GM21515 (cell line): ENCODE measurements at regions not wholly inside any gene's neighbourhood (a gene's known extent, or its start where the extent isn't known, plus 50 kb on each side); places are given as distances from the start of the nearest gene placed in this dataset.

Experiments
- ATAC-seq: cut with Tn5 transposase; IDR thresholded peaks from one replicate; pipeline ENCODE4 v1.9.1; 2021; ENCODE audit not compliant: unreplicated experiment

DNA sequence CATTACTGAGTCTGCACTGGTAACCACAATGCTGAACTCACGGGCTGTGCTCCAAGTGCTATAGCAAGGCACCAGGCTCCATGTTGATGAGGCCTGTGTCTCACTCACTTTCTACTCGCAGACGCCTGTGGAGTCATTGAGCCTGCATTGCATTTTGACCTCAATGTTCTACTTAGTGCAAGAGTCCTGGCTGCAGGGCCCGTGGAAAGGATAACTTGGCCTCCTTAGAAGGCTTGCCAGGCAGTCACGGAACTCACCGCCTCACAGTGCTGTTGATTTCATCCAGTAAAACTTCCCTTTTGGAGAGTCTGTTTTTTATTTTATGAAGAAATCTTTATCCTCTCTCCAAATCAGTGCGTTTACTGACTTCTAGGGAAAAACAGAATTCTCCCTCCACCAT, 290.4 kb downstream of the RNF144A start:
- ATAC-seq = no peak

DNA sequence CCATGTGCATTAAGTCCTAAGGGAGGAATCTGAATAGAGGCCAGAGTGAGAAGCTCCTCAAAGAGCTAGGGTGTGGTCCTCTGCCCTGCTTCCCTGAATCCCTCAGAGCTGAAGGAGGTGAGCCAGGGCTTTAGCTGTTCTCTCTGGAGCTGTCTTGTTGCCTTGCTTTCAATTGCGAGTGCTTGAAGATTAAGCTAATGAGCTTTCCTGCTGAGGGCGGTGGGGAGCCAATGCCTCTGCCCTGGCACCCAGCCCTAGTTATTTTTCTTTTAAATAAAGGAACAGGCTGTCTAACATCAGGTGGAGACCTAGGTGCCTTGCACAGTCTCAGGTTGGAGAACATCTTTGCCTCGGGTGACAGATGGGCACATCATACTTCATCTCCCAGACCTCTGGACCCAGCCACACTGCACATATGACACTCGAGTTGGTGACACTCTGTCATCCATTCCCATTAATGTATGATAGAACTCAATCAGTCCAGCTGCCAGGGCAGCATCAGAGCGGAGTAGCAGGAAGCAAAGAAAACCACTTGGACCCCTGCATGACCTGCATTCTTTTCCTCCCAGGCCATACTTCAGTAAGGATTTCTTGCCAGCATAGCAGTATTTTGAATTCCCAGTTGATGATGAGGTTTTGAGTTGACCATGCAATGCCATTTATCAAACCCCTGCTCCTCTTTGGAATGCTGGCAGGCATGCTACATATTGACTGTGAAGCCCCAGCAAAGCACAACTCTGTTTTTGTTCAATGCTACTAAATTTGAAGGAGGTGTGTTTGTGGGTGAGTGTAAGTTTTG, 292.7 kb downstream of the RNF144A start:
- no peak for ATAC-seq

DNA sequence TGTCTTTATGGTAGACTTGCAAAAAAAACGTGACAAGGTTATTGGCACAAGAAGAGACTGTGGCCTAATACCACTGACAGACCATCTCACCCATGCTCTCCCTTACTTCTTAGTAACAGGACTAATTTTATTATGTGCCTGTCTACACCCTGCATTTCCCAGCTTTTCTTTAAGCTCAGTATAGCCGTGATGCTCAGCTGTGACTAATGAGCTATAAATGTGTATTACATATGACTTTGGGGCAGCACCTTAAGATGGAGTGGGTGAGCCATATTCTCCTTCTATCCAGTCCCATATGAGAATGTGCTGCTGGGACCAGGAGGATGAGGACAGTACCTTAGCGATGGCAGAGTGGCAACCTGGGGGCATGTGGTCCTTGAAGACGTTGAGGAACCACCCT, 293.5 kb downstream of the RNF144A start:
- ATAC-seq = no peak

DNA sequence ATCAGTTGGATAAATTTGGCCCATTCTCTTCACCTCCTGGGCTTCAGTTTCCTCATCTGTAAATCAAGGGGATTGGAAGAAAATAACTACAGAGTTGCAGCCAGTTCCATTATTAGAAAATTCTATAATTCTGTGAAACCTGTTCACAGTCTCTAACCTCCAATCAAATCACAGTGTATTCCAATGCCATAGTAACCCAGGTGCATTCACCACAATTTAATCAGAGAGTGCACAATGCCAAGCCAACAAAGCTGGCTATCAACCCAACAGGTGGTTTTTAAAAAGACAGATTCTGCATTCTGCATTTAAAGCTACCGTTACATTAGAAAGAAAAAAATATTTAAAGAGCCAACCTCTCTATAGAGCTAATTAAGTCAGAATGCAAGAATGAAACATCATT, 308.6 kb downstream of the RNF144A start:
- no peak for ATAC-seq

DNA sequence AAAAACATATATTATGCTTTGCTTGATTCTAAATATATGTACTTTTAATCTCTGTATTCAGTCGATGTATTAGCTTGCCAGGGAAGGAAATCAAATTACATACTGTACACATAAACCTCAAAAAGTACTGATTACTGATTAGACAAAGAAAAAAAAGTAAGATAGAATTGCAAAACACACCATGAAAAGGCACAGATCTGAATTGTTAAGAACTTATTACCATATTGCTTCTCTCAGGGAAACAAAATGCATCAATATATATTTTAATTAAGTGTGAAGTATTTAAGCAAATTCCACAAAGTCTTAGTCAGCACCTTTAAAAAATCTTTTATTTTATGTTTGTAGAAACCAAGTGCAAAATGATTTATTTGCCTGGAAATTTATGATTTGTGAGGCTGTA, 309.3 kb downstream of the RNF144A start:
- no peak for ATAC-seq

DNA sequence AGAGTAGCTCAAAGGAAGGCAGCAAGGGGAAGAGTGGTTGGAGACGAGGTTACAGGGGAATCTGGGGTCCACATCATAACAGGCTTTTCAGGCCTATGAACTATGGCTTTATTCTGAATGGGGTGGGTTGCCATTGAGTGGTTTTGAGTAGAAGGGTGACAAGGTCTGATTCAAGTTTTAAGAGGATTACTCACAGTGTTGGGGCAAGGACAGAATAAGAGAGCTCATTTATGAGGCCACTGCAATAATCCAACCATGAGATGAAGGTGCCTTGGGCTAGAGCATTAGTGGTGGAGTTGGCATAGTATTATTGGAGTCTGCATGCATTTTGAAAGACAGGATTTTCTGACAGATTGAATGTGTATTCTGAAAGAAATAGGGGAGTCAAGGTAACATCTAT, 315.9 kb downstream of the RNF144A start:
- no peak for ATAC-seq

DNA sequence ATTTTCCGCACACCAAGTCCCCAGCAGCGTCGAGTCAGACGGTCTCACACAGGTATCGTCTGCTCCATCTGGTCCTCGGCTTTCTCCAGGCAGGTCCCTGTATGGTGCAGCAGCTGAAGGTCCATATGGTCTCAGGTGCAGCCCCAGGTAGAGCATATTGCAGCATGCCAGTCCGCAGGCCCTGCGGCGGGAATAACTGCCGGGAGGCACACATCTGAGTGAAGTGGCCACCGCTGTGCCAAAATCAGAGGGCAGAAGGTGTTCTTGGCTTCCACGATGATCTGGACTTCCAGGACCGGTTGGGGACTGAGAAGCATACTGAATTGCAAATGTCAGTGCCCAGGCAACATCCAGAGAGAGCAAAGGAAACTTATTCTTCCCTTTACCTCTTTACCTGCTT, 320.3 kb downstream of the RNF144A start:
- no peak for ATAC-seq

DNA sequence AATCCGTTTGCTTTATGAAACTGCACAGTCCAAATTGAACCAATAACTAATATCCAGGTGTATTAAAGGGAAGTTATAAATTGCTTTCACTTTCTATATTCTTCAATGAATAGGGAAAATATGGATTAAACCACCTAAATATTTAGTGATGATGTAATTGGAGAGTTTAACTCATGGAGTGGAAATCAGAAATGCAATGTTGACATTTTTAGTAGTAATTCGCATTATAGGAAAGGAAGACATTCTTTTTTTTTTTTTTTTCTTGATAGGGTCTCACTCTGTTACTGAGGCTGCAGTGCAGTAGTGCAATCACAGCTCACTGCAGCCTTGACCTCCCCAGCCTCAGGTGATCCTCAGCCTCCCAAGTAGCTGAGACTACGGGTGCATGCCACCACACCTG, 321.9 kb downstream of the RNF144A start:
- ATAC-seq = no peak

DNA sequence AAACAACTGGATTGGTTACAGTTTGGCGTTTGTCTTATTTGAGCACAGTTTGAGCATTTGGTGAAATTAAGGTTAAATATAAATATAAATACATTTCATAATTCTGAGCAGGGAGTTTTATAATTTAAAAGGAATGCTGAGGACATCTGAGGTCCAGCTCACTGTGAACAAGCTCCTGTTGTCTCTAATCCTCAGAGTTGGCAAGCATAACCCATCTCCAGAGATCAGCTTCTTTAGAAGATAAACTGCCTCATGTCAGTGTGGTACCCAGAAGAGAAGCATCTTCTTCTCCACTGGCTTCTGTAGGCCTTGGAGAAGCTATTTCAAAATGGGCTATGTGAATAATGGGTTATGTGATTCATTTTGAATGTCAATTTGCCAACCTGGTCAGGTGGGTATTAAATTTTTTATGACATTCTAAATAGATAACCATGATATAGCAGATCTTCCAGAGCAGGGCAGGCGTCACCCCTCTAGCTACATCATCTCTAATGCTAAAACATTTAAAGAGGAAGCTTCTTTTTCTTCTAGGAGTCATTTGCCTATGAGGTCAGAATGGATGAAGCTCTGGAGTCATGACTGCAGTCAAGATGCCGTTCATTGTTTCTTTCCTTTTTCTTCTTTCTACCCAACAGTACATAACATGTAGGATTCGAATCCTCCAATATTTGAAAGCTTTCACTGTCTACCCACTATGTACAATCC, 324.0 kb downstream of the RNF144A start:
- ATAC-seq = no peak

DNA sequence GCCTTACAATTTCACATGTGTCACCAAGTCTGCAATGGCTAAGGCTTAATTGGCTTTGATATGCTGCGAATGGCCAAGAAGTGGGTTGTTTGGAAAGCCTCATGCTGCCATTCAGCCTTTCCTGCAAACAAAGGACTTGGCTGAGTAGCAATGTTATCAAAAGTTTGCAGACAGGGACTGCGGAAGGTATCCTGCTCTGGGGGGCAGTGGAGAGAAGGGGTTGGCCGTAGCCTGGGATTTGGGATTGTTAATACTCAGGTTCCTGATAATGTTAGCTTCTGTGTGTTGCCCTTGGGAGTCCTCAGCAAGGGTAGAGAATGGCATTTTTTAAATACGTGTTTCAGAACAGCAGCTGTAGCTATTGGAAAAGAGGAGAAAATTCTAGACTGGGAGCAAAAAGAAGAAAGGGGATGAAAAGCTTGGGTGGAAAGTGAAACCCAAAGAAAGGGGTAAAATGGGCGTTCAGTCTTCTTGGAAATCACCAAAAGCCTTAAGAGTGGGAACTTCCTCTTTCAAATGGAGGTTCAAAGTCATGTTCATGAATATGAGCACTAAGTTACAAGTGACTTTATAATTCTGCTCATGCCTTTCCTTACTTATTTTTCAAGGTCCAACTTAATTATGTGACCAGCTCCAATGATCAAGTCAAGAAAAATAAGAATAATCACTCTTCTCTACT, 325.1 kb downstream of the RNF144A start:
- no peak for ATAC-seq

DNA sequence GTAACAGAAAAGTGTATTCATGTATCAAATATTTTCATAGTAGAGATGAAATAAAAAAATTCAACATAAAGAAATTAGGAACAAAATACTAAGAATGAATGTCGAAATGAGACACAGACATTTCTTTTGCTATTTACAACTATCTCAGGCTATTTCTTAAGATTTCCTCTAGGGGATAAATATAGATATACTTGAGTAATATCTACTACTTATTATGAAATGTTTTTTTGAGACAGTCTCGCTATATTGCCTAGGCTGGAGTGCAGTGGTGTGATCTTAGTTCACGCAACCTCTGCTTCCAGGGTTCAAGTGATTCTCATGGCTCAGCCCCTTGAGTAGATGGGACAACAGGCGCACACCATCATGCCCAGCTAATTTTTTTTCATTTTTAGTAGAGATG, 326.1 kb downstream of the RNF144A start:
- ATAC-seq = no peak

DNA sequence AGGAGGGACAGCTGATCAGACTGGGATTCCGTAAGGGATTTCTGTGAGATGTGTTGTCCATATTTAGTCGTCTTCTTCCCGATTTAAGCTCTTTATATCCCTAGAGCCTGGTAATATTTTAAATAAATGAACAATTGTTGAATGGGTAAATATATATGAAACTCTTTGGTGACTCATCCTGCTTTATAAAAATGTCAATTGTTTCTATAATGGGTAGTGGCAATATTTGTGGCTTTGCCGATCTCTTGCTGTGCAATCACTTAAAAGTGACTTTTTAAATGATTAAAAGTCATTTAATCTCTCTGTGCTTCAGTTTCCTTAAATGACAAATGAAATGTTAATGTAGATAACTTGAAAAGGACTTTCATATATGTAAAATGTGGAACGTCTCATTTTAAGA, 339.2 kb downstream of the RNF144A start:
- no peak for ATAC-seq

DNA sequence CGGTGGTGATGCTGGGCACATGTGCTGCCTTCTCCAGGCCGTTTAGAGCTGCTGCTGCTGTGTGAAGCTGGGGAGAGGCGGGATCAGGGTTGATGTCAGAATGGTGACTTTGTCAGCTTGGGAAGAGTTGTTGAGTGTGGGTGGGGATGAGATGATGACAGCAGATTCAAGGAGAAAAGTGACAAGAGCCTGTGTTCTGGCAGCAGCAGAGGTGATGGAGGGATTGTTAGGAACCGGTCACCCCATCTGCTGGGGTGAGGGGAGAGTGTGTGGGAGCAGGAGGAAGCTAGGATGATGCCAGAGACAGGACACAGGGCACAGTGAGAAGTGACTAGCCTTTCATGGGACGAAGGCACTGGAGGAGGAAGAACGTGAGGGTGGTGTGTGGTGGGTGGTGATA, 345.5 kb downstream of the RNF144A start:
- no peak for ATAC-seq

DNA sequence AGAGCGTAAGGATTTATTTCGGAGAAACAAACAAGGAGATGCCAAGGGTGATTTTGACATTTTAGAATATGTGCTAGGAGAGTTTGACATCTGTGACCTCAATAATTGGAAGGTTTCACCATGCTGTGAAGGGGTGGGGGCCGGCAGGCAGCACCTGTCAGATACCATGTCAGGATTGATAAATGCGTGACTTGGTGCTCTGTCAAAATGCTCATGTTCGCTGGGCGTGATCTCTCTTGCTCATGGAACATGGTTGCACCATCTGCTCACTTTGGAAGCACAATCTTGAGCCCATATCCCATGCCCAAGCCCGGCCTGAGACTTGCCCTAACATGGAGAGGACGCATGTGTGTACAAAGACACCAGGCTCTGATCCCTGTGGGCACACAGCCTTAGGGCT, 347.6 kb downstream of the RNF144A start:
- no peak for ATAC-seq

DNA sequence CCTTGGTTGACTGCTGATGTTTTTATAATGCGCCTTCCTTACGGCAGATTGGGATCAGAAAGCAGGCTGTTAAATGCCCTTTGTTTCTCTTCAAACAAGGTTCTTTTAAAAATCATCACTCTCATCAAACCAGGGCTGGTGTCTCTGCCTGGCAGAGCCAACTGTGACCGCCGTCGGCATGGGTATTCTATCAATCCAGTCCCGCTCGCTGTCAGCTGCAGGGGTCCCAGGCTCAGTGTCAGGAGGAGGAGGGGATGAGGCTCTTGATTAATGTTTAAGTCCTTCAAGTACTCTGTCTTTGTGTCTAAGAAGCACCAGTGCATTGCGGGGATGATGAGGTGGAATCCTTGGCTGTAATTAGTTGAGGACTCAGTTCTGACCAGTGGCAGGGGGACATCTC, 348.1 kb downstream of the RNF144A start:
- no peak for ATAC-seq

DNA sequence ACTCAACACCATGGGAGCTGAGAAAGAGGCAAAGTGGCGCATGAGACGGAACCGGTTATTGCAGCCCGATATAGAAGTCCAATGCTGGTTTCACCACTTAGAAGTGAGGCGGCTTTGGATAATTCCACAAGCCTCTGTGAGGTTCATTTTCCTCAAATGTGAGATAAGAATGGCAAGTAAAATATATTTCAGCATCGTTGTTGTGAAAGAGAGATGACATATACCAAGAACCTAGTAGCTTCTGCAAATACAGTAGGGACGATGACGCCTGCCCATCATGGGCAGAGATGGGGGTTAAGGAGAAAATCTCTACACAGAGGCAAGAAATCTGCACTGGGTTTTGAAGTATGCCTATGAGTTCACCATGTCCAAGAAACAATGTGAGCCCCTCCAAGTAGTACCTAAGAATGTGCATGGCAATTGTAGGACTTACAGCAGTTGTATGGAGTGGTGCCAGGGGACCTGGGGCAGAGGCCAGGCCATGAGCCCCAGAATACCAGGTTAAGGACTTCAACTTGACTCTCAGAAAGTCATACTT, 352.0 kb downstream of the RNF144A start:
- ATAC-seq = no peak

DNA sequence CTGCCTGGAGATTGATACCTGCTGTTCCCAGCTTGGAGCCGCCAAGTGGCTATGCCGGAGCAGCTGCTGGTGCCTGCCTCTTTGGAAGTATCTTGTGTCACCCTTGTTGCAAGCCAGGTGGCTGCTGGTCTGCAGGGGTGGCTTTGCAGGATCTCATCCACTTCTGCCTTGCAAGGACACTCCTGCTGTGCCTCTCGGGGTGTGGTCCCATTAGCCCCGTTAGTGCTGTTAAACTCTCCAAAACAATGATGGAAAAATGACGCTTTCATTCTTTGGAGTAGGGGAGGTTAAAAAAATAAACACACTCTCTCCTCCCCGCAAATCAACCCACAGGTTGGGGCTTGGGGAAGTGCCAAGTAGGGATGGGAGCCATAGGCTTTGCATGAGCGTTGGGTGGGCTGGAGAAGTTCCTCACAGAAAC, 352.8 kb downstream of the RNF144A start:
- ATAC-seq = no peak

DNA sequence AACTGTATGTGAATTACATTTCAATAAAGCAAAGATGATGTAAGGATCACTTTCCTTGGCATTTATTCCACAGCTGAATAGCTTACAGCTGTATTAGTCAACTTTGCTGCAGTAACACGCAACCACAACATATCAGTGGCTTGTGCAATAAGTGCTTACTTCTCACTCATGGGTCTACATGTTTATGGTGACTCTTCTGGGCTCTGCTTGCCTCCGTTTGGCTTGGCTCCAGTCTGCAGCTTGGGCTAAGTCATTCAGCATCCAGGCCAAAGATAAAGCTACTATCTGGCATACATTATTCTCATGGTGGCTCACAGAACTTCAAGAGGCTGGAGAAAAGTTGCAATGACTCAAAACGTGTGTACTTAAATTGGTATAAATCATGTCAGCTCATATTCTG, 355.0 kb downstream of the RNF144A start:
- no peak for ATAC-seq

DNA sequence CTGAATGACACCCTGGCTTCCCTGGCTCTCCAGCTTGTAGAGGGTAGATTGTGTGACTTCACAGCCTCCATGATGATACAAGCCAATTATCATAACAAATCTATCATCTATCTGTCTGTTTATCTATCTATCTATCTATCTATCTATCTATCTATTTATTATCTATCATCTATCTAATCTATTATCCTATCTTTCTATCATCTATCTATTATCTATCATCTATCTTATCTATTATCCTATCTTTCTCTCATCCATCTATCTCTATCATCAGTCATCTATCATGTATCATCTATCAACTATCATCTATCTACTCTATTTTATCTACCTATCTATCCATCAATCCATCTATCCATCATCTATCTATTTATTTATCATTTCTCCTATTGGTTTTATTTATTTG, 361.8 kb downstream of the RNF144A start:
- no peak for ATAC-seq

DNA sequence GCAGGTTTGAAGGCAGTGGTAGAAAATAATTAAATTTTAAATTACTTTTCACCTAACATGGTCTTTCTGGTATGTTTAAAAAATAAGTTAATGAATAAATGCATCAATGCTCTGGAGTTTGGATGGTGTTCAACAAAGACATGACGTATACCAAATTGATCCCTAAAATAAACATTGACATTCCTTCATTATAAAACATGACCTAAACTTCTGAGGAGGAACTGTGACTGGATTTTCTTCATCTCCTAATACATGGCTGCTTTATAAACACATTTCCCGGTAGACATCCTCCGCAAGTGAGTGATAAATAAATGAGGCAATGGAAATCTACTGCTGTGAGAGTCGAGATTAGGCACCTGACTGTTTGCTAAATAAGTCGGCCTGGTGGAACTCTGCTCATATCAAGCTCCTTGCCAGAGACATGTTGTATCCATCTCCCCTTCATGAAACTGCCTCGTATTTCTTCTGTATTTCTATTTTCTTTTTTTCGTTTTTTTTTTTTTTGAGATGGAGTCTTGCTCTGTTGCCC, 362.3 kb downstream of the RNF144A start:
- ATAC-seq = no peak

DNA sequence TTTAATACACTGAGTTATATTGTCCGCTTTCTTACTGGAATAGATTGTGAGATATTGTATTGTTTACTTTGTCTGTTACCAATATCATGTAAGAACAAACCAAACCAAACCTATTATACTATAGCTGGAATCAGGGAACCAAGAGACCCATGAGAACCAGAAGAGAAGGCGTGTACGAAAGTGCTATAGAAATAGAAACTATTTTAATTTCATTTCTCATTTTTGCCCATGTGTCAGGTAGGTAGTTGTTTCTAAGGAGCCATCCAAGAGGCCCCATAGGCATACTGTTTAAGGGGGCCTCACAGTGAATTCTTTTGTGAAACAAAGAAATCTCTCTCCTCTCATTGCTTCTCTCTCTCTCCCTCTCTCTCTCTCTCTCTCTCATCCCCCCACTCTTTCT, 363.6 kb downstream of the RNF144A start:
- ATAC-seq = no peak
